DND-41 (cell line): ENCODE measurements at regions not wholly inside any gene's neighbourhood (a gene's known extent, or its start where the extent isn't known, plus 50 kb on each side); places are given as distances from the start of the nearest gene placed in this dataset.

Experiments used
- CTCF ChIP-seq: IDR thresholded peaks from 2 replicates; pipeline ENCODE4 v1.5.1; 2012; ENCODE audit warnings: borderline replicate concordance, low read length, moderate library complexity, mild to moderate bottlenecking; ENCODE audit not compliant: poor library complexity, severe bottlenecking; ENCODE audit errors: extremely low read depth
- EZH2 ChIP-seq: IDR thresholded peaks from 3 replicates; pipeline ENCODE4 v1.6.1; 2012; ENCODE audit warnings: borderline replicate concordance, low read depth, mild to moderate bottlenecking, moderate library complexity, low read length, inconsistent platforms; ENCODE audit not compliant: severe bottlenecking

GRCh38 chr2:196247976-196248280 lies 76.5 kb upstream of the STK17B start:
- TF ChIP-seq CTCF = no peak
- no peak for TF ChIP-seq EZH2
